Hematopoietic multipotent progenitor cell treated with erythropoietin and hydrocortisone succinate and interleukin-3 and kit ligand, for 15 days (in vitro differentiated cells): ENCODE measurements at regions not wholly inside any gene's neighbourhood (a gene's known extent, or its start where the extent isn't known, plus 50 kb on each side); places are given as distances from the start of the nearest gene placed in this dataset.
"Not testable (repeated sequence)": the region's sequence is repeated elsewhere in the genome, so short reads cannot be mapped to it uniquely, and the experiment has no call there.

Source experiments
- DNase-seq: peaks from one replicate; pipeline ENCODE4 v3.0.0-alpha.2; 2015; ENCODE audit warnings: low spot score

DNA sequence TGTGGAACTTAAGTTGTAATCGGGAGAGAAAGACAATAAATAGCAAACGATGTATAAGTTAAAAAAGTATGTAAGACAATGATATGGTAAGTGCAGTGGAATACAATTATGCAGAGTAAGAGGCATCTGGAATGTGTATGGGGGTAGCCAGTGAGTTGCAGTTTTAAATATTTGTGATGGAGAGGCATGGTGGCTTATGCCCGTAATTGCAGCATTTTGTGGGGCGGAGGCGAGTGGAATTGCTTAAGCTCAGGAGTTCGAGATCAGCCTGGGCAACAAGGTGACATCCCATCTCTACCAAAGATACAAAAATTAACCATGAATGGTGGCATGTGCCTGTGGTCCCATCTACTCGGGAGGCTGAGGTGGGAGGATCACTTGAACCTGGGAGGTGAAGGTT lies 52.5 kb upstream of the WDFY3 start:
- DNase-seq = no peak

DNA sequence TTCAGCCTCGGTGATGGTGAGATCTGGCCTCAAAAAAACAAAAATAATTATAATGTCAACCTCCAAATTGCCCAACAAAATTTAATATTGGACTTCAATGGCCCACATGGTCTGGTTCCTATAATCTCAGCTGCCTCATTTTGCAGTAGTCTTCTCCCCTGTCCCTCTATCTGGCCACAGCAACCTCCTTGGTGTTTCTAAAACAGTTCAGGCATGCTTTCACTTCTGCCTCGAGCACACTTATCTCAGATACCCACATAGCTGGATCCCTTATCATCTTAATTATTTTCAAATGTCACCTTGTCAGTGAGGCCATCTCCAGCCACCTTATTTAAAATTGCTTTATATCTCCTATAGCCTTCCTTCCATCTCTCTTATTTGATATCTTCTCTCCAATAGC lies 52.9 kb upstream of the WDFY3 start:
- no peak for DNase-seq

DNA sequence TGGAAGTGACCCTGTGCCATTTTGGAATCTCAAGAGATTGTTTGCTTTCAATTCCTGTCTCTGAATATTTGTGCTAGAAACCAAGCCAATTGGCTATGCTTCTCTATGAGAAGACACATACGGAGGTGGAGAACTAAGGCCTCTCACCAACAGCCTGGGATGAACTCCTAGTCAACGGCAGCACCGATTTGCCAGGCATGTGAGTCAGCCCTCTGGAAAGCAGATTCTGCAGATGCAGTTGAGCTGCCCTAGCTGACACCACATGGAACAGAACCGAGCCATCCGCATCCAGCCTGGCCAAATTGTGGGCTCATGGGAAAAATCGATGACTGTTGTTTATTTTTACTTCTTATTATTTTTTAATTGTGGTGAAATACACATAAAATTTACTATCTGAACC lies 58.2 kb upstream of the WDFY3 start:
- no peak for DNase-seq

DNA sequence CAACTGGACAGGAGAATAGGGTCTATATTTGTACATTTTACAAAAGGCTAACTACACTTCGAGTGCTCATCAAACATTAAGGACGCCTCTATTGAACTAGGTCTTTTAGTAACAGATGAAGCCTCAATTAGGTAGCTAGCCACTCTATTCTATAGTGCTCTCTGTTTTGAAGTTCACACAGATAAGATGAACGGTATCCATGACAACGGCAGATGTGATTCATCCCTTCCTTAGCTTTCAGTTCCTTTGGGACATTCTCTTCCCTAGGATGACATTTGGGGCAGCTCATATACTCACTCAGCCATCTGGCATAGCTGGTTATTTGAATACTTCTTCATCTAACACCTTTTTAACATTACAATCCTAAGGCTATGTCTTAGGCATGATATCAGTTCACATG lies 62.4 kb upstream of the WDFY3 start:
- DNase-seq = no peak

DNA sequence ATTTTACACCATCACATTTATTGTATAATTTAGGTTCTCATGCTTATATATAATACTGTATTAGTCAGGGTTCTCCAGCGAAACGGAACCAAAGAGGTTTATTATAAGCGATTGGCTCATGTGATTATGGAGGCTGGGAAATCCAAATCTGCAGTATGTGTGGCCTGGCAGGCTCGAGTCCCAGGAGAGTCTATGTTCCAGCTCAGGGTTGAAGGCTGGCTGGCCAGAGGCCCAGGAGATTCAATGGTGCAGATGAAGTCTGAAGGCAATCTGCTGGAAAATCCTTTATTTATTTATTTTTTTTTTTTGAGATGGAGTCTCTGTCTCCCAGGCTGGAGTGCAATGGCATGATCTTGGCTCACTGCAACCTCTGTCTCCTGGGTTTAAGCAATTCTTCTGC lies 63.0 kb upstream of the WDFY3 start:
- no peak for DNase-seq

DNA sequence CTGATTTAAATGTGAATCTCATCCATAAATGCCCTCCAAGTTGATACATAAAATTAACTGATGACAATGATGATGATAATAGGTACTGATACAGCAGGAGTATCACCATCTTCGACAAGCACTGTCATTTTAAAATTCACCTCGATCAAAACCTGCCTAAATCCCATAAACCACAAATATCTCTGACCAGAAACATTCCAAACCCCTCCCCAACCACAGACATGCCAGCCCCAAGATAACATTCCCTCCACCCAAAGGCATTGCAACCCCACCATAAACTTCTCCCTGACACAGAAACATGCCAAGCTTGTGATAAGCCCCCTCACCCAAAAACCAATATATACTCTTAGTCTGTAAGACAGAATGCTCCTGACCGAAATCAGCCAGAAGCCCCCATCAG lies 63.7 kb upstream of the WDFY3 start:
- DNase-seq = no peak

DNA sequence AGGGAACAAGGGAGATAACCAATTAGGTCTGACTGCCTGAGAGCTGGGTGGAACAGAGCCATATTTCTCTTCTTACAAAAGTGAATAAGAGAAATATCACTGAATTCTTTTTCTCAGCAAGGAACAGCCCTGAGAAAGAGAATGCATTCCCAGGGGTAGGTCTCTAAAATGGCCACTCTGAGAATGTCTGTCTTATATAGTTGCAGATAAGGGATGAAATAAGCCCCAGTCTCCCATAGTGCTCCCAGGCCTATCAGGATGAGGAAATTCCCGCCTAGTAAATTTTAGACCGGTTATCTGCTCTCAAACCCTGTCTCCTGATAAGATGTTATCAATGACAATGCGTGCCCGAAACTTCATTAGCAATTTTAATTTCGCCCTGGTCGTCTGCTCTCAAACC lies 67.3 kb upstream of the WDFY3 start:
- DNase-seq = not testable (repeated sequence)

DNA sequence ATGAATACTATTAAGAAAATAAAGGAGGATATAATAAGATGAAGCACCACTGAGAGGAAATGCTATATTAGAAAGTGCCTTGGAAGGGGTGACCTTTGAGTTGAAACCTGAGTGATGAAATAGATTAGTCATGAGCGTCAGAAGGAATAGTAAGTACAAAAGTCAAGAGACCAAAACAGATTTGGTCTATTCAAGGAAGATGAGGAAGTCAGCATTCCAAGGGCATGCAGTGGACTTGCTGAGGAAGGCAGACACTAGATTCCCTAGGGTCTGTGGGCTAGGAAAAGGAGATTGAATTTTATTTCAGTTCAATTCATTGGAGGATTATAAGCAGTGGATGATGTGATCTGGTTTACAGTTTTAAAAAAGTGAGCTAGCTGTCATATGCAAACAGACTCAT lies 73.0 kb upstream of the WDFY3 start:
- DNase-seq = no peak

DNA sequence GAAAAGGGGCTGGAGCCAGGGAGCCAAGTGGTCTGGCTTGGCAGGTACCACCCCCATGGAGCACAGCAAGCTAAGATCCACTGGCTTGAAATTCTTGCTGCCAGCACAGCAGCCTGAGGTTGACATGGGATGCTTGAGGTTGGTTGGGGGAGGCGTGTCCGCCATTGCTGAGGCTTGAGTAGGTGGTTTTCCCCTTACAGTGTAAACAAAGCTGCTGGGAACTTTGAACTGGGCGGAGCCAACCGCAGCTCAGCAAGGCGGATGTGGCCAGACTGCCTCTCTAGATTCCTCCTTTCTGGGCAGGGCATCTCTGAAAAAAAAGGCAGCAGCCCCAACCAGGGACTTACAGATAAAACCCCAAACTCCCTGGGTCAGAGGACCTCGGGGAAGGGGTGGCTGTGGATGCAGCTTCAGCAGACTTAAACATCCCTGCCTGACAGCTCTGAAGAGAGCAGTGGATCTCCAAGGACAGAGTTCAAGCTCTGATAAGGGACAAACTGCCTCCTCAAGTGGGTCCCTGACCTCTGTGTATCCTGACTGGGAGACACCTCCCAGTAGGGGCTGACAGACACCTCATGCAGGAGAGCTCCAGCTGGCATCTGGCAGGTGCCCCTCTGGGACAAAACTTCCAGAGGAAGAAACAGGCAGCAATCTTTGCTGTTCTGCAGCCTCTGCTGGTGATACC lies 77.5 kb upstream of the WDFY3 start:
- DNase-seq = not testable (repeated sequence)

DNA sequence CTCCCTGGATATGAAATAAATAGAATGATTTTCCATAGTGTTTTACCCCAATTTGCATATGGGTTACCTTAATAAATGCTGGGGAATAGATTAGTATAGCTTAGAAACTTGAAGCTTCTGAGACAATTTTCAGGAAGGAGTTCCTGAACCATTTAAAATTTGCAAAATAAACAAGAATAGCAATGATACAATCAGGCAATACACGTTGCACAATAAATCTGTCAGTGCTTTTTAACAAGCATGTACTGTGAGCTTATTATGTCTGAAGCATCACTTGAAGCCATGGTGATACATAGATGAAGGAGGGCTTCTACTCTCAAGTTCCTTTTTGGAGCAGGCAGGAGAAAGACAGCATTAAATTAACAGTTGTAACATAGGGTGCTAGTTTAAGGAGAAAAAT lies 84.2 kb upstream of the WDFY3 start:
- DNase-seq = no peak

DNA sequence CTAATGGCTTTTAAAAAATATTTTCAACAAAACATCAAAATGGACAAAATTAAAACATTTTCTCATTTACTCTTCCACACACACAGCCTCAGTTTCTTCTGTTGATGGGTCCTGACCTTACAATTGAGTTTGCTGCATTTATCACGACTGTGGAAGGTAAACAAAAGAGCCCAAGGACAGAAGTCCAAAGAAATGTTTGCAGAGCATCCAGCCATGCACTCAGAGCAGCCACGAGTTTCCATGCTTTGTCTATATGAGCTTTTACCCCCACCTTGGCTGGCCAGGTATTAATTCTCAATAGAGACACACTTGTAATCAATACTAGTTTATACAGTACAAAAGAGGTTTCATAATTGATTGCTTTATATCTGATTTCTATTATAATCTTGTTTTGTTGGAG lies 85.0 kb upstream of the WDFY3 start:
- no peak for DNase-seq

DNA sequence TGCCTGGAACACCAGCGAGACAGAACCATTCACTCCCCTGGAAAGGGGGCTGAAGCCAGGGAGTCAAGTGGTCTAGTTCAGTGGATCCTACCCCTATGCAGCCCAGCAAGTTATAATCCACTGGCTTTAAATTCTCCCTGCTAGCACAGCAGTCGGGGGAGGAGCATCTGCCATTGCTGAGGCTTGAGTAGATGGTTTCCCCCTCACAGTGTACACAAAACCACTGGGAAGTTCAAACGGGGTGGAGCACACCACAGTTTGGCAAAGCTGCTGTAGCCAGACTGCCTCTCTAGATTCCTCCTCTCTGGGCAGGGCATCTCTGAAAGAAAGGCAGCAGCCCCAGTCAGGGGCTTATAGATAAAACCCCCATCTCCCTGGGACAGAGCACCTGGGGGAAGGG lies 88.4 kb upstream of the WDFY3 start:
- not testable (repeated sequence) for DNase-seq

DNA sequence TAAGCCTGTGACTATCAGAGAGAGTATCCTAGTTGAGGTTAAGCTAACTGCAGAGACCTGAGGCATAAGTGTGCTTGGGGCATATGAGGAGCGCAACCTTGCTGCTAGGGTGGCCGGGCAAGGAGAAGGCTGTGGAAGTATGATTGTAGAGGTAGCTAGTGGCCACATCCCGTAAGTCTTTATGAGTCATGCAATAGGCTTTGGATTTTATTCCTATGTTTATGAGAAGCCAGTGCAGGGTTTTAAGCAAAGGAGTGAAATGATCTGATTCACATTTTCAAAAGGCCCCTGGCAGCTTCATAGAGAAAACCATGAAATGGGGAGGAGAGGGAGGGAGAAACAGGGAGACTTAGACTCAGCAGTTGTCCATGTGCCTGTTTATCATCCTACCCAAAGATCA lies 92.1 kb upstream of the WDFY3 start:
- no peak for DNase-seq

DNA sequence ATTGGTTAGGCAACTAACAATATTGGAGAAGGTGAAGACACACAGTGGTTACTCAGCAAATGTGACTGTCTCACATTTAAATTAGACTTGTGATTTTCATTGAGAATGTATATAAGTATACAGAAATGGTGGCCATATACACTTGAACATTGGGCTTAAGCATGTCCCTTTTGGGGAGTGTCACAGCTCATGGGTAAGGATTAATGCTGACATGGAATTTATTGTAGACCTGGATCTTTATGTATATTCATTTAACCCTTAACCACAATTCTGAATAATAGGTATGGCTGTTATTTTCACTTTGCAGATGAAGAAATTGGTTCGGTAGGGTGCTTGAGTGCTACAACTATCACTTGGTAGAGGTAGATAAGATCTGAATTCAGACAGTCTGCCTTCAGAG lies 95.5 kb upstream of the WDFY3 start:
- no peak for DNase-seq

DNA sequence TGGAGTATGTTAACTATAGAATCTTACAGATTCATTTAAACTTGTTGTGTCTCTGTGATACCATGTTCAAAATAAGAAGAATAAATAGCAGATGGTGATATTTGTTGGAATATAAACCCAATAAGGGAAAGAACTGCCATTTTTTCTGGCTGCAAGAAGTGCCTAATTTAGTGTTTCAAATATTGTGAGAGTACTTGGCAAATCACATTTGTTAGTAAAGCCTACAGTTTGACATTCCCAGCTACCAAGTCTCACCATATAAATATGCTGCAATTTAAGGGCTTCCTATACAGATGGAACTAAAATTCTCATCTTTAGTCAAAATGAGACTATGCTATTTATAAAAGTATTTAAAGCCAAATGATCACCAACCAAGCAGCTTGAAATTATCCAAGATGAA lies 96.0 kb upstream of the WDFY3 start:
- no peak for DNase-seq

DNA sequence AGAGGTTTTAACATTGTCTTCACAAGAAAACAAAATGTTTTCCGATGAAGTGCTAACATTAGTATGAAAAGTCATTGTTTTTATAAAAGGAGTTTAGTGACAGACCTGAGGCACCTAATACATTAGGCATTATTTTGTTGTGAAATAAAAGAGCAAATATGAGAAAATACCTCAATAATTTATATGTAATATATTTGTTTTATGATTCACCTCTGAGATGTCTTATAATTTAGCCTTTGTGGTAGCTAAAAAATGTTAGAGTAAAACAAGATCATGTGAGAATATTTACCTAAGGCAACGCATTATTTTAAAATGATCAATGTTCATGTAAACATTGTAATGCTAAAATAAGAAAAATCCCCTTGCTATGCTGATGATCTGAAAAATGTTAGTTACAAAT lies 100.9 kb upstream of the WDFY3 start:
- no peak for DNase-seq

DNA sequence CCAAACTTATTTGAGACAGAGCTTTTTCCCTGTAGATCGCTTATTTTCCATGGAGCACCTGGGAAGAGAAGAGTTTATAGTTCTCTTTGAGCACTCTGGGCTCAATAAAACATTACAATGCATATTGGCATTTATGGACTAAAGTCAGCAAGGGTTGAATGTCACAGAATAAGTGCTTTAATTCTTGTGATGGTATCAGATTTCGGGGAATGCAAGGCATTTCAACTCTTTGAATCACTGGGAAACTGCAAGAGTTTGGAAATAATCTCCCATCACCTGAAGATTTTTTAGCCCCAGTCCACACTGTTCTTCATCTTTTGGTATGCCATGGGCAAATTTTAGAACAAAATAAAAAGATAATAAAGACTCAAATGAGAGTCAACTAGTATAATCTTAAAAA lies 111.5 kb upstream of the WDFY3 start:
- DNase-seq = no peak

DNA sequence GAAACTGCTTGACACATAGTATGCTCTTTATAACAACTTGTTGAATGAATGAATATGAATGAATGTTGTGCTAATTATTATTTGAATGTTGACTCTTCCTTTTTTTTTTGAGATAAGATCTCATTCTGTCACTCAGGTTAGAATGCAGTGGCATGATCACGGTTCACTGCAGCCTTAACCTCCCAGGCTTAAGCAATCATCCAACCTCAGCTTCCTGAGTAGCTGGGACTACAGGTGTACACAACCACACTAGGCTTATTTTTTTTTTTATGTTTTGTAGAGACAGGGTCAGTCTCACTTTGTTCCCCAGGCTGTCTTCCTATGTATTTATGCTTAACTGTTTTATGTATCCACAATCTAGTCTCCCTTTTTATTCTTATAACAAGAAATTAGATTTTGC lies 114.7 kb upstream of the WDFY3 start:
- no peak for DNase-seq

DNA sequence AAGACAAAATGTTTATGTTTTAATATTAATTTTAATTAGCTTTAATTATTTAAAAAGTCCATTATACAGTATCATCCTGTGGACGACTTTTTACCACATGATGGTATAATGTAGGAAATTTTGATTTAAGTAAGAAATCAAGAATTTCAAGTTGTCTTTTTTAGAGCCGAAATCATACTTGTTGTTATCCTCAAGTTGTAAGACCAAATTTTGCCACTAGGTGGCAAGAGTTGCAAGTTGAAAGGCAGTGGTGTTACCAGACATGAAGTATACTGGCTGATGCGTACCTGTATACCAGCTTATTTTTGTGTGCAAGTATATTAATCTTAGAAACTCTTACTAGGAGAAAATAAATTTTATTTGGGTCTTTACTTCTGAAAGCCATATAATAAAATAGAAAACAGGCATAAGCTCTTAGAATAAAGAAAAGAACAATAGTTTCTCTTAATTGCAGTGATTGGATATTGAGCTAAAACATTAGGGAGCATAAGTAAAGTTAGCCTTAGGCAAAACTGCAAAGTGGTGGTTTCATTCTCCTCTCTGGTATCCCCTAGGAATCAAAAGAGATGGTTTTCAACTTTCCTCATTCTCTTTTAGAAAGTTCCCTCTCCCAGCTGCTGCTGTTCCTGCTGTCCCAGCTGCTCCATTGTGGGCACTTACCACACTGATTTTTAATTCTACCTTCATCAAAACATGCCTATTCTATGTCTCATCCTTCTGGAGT lies 118.0 kb upstream of the WDFY3 start:
- peak; percentile 24 for DNase-seq

DNA sequence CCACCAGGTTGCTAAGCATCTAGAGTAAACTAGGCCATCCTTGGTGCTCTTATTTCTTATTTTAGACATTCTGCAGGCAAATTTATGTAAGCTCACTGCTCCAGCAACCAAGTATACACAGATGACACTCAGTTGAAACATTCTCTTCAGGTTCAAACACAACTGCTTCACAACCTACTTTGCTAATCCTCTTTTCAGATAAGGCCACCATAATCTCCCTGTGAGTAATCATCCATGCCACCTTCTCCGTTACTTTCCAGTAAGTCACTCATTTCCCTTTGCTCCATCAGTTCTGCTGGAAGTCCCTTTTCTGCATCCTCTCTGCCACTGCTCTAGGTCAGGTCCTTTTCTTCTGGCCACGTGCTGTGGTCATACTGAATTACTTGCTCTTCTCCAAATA lies 120.2 kb upstream of the WDFY3 start:
- no peak for DNase-seq

DNA sequence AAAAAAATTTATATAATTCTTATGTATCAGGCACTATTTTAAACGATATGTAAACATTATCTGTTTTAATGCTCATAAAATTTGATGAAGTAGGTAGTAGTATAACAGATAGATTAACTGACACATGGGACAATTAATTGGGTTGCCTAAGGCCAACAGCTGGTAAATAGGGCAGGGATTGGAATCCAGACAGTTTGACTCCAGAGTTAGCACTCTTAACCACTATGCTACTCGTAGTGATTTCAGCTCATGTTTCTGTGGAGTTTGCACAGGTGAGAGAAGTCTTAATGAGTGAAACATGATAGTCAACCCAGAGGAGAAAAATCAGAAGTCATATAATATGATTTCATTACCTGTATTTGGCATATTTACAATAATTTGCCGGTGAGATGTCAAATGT lies 126.0 kb upstream of the WDFY3 start:
- DNase-seq = no peak

DNA sequence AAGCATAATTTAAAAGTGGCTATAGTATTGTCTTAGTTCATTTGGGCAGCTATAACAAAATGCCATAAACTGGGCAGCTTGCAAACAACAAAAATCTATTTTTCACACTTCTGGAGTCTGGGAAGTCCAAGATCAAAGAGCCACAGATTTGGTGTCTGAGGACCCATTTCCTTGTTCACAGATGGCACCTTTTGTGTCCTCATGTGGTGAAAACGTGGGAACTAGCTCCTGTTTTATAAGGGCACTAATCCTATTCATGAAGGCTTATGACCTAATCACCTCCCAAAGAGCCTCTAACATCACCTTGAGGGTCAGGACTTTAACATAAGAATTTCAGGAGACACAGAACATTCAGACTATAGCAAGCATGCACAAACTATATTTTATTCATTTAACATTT lies 126.5 kb upstream of the WDFY3 start:
- DNase-seq = no peak

DNA sequence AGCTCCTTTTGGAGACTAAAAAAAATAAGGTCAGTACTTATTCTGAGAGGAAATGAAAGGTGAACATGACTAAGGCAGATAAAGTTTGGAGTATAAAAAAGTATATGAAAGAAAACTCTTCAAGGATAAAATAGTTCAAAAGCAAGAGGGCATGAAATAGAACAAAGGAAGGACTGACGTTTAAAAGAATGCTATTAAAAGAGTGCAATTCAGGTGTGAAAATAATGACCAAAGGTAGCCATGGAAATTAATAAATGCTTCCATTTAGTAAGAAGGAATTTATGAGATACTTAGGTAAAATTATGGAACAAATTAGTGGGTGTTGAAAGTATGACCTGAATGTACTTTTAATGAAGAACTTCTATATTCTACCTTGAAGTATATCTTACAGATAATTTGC lies 128.2 kb upstream of the WDFY3 start:
- no peak for DNase-seq

DNA sequence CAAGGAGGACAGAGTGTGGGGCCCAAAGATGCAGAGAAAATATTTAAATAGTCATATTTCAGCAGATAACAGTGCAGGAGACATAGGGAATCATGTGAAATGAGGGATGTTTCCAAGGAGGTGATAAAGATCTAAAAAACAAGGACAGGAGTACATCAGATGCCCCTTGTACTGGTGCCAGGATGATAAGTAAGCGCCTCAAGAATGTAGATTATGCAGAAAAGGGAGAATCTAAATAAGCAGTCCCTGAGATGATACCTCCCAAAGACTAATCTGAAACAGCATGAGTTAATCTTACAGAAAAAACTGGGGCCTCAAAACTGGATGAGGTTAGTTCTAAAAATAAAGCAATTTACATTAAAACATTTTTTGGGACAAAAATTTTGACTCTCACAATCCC lies 136.1 kb upstream of the WDFY3 start:
- DNase-seq = no peak
